Type B pancreatic cell (in vitro differentiated cells): ENCODE measurements at regions not wholly inside any gene's neighbourhood (a gene's known extent, or its start where the extent isn't known, plus 50 kb on each side); places are given as distances from the start of the nearest gene placed in this dataset.

ENCODE experiments used
- DNase-seq: peaks from one replicate; pipeline ENCODE4 v3.0.0; 2021; ENCODE audit warnings: mixed read lengths; ENCODE audit not compliant: unreplicated experiment; ENCODE audit errors: extremely low spot score
- H3K27ac Mint-ChIP-seq: 2 replicates; pipeline ENCODE4 v1.8.0; 2021; ENCODE audit warnings: mild to moderate bottlenecking, mixed read lengths
- H3K27me3 Mint-ChIP-seq: 2 replicates; pipeline ENCODE4 v1.8.0; 2021; ENCODE audit warnings: mixed read lengths
- H3K36me3 Mint-ChIP-seq: 2 replicates; pipeline ENCODE4 v1.8.0; 2021; ENCODE audit warnings: mixed read lengths
- H3K4me1 Mint-ChIP-seq: one replicate; pipeline ENCODE4 v1.8.0; 2021; ENCODE audit warnings: mixed read lengths; ENCODE audit not compliant: unreplicated experiment
- H3K4me3 Mint-ChIP-seq: 2 replicates; pipeline ENCODE4 v1.8.0; 2021; ENCODE audit warnings: mild to moderate bottlenecking, mixed read lengths
- H3K9me3 Mint-ChIP-seq: 2 replicates; pipeline ENCODE4 v1.8.0; 2021; ENCODE audit warnings: mixed read lengths
- TF ChIP-seq, protein P1 (sequence below): fragments of 200-600 bp; sonication (generic); conservative IDR thresholded peaks from 2 replicates; pipeline ENCODE4 v1.5.0; 2021; ENCODE audit warnings: antibody characterized with exemption, mild to moderate bottlenecking

DNA sequence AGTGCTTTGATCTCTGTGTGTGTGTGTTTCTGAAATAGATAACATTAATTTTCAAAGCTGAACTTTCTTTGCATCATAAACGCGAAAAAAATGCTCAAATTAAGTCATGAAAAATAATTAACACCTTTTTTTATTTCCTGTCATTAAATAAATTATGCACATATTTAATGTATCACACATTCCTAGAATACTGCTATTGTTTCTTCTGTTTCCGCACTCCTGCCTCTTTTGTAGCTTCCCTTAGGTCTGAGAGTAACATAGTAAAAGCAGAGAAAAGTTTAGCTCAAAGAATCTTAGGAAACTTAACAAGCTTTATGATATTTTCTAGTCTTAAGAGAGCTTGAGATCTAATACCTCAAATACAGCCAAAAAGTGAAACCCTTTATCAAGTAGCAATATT is 504.2 kb downstream of the JRKL start:
- H3K9me3 Mint-ChIP-seq, result no peaks in the 10 kb centered on the region

DNA sequence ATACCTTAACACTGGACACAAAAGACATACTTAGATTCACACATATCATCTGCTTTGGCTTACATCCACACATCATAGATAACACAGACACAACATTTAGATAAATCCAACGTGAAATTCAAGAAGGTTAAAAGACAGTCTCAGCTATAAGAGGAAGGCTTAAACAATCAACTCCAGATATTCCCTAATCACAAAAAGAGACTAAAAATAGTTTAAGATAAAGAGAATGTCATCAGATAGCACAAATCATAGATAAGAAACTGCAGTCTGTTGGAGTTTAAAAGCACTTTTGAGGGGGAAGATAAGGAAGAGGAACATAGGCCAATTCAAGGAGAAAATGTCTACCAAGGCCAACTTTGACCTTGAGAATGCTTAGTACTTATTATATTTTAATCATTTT is 504.8 kb downstream of the JRKL start:
- H3K9me3 Mint-ChIP-seq, result no peaks in the 10 kb centered on the region
- no peak for DNase-seq
- TF ChIP-seq, protein P1, sequence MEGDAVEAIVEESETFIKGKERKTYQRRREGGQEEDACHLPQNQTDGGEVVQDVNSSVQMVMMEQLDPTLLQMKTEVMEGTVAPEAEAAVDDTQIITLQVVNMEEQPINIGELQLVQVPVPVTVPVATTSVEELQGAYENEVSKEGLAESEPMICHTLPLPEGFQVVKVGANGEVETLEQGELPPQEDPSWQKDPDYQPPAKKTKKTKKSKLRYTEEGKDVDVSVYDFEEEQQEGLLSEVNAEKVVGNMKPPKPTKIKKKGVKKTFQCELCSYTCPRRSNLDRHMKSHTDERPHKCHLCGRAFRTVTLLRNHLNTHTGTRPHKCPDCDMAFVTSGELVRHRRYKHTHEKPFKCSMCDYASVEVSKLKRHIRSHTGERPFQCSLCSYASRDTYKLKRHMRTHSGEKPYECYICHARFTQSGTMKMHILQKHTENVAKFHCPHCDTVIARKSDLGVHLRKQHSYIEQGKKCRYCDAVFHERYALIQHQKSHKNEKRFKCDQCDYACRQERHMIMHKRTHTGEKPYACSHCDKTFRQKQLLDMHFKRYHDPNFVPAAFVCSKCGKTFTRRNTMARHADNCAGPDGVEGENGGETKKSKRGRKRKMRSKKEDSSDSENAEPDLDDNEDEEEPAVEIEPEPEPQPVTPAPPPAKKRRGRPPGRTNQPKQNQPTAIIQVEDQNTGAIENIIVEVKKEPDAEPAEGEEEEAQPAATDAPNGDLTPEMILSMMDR, result no peak
- no peak overlapping the region for H3K27ac Mint-ChIP-seq
- no peaks in the 10 kb centered on the region for H3K4me1 Mint-ChIP-seq
- no peaks in the 10 kb centered on the region for H3K36me3 Mint-ChIP-seq
- H3K4me3 Mint-ChIP-seq, result no peak overlapping the region
- H3K27me3 Mint-ChIP-seq, result no peaks in the 10 kb centered on the region

More for the DNA sequence above, 504.2 kb downstream of the JRKL start:
- TF ChIP-seq, protein P1, result no peak
- no peak overlapping the region for H3K4me3 Mint-ChIP-seq
- no peaks in the 10 kb centered on the region for H3K27me3 Mint-ChIP-seq
- H3K27ac Mint-ChIP-seq, result no peak overlapping the region
- H3K4me1 Mint-ChIP-seq, result no peaks in the 10 kb centered on the region
- no peaks in the 10 kb centered on the region for H3K36me3 Mint-ChIP-seq
- DNase-seq, result no peak

DNA sequence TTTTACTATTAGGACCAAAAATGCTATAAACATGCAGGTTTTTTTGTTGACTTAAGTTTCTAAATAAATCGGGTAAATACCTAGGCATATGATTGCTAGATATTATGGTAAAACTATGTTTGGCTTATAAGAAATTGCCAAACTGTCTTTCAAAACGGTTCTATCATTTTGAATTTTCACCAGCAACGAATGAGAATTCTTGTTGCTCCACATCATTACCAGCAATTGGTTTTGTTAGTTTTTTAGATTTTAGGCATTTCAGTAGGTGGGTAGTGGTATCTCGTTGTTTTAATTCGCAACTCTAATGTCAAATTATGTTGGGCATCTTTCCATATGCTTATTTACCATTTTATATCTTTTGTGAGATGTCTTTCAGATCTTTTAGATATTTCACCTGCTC is 510.2 kb downstream of the JRKL start:
- TF ChIP-seq, protein P1, result no peak
- no peaks in the 10 kb centered on the region for H3K4me1 Mint-ChIP-seq
- no peak overlapping the region for H3K4me3 Mint-ChIP-seq
- no peaks in the 10 kb centered on the region for H3K27me3 Mint-ChIP-seq
- no peaks in the 10 kb centered on the region for H3K9me3 Mint-ChIP-seq
- H3K27ac Mint-ChIP-seq, result no peak overlapping the region
- no peaks in the 10 kb centered on the region for H3K36me3 Mint-ChIP-seq
- DNase-seq, result no peak

DNA sequence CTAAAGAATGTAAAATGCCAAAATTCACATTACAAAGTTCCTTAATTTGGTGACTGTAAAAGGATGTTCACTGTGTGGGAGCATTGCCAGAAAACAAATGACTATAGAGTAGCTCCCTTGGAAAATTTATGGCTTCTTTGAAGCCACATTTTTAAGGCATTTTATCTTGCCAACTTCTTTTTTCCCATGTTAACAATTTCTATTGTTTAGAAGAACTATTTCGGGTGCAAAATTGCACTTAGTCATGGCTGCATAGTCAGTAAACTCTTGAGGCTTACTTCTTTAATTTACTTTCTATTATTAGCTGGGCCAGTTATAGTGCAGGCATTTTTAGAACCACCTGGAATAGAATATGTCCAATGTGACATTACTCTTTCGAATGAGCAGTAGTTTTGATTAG is 515.3 kb downstream of the JRKL start:
- H3K9me3 Mint-ChIP-seq, result no peaks in the 10 kb centered on the region
- no peaks in the 10 kb centered on the region for H3K36me3 Mint-ChIP-seq
- no peak overlapping the region for H3K4me3 Mint-ChIP-seq
- DNase-seq, result no peak
- no peaks in the 10 kb centered on the region for H3K4me1 Mint-ChIP-seq
- no peaks in the 10 kb centered on the region for H3K27me3 Mint-ChIP-seq
- TF ChIP-seq, protein P1, result no peak
- no peak overlapping the region for H3K27ac Mint-ChIP-seq

DNA sequence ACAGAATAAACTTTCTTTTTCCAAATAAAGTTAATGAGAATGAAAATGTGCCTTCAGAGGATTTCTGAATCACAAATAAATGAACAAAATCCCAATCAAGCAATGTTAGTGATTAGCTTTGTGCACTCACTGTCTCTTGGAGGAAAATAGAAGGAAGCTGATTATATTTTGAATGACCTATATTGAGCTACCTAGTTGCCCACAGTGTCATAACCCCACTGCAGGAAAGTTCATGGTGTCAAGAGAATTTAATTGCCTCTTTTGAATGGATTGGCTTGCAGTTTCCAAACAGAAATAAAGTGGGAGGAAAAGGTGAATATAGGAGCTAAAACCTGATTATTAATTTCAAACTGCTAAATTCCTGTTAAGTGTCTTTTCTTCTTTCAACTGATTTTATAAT is 515.9 kb downstream of the JRKL start:
- no peaks in the 10 kb centered on the region for H3K9me3 Mint-ChIP-seq
- no peaks in the 10 kb centered on the region for H3K4me1 Mint-ChIP-seq
- no peak overlapping the region for H3K4me3 Mint-ChIP-seq
- no peak for DNase-seq
- no peak overlapping the region for H3K27ac Mint-ChIP-seq
- TF ChIP-seq, protein P1, result no peak
- peaks cover 3% of the 10 kb centered on the region for H3K27me3 Mint-ChIP-seq
- H3K36me3 Mint-ChIP-seq, result no peaks in the 10 kb centered on the region

DNA sequence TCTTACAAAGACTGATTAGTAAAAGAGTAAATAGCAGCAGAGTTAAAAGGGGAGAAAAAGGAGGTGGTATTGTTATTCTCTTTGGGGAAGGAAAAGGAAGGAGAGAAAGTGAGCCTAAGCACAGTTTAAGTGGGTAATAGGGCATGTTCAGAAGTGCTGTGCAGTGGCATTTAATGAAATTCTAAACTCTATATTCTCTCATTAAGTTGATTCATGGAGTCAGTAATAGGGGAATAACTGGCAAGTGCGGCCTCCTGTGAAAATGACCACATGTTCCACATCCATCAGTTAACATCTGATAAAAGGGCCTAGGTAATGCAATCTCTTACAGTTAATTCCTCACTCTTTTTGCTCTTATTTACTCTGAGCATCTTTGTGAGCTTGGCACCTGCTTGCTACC is 516.7 kb downstream of the JRKL start:
- Mint-ChIP-seq H3K9me3 (no peaks in the 10 kb centered on the region), H3K27ac (no peak overlapping the region), H3K36me3 (no peaks in the 10 kb centered on the region), H3K4me3 (no peak overlapping the region), H3K4me1 (no peaks in the 10 kb centered on the region), H3K27me3 (peaks cover 5% of the 10 kb centered on the region)
- TF ChIP-seq, protein P1, result no peak
- no peak for DNase-seq
